Naive thymus-derived CD4-positive, alpha-beta T cell (primary cell): ENCODE measurements at regions not wholly inside any gene's neighbourhood (a gene's known extent, or its start where the extent isn't known, plus 50 kb on each side); places are given as distances from the start of the nearest gene placed in this dataset.

Source experiments
- ATAC-seq: fragments of 150-1000 bp; cut with Tn5 transposase; 2 replicates; pipeline ENCODE4 v1.10.0; 2021; ENCODE audit warnings: mild to moderate bottlenecking, moderate library complexity
- CTCF ChIA-PET: fragments of 350-600 bp; sonication (Branson Sonifier 250); formaldehyde crosslinking; loops from one replicate; lab custom pipeline; 2021; ENCODE audit warnings: antibody characterized with exemption; lab: Charles Lee
- POLR2A ChIA-PET: fragments of 350-600 bp; sonication (Branson Sonifier 250); formaldehyde crosslinking; loops from one replicate; lab custom pipeline; 2021; ENCODE audit warnings: antibody characterized with exemption, inconsistent platforms; lab: Charles Lee
- DNase-seq, 9 donors: peaks; one replicate each; pipeline versions ENCODE4 v3.0.0 to v3.0.0-alpha.2; 2020 to 2022; ENCODE audit warnings: mixed read lengths in 1 of 9
- H3K27ac ChIP-seq: one replicate; pipeline ENCODE4 v1.7.0; 2013; ENCODE audit warnings: mild to moderate bottlenecking, low read depth, low read length, moderate library complexity
- H3K27me3 ChIP-seq, 2 donors: one replicate each; pipeline ENCODE4 v1.7.0; 2013; ENCODE audit warnings: low read length in 2 of 2, mild to moderate bottlenecking in 2 of 2, moderate library complexity in 2 of 2; ENCODE audit not compliant: control insufficient read depth in 2 of 2, insufficient read depth in 2 of 2
- H3K36me3 ChIP-seq, 3 experiments: 1 replicate in 2 of 3; 2 replicates in 1 of 3; pipeline ENCODE4 v1.7.0; 2013; ENCODE audit warnings: low read length in 3 of 3, mild to moderate bottlenecking in 3 of 3, moderate library complexity in 1 of 3; ENCODE audit not compliant: insufficient read depth in 3 of 3, control insufficient read depth in 2 of 3
- H3K4me1 ChIP-seq, 2 donors: one replicate each; pipeline ENCODE4 v1.7.0; 2013; ENCODE audit warnings: low read length in 2 of 2, mild to moderate bottlenecking in 2 of 2, moderate library complexity in 1 of 2; ENCODE audit not compliant: control insufficient read depth in 2 of 2, insufficient read depth in 2 of 2
- H3K4me3 ChIP-seq: 2 replicates; pipeline ENCODE4 v1.7.0; 2013; ENCODE audit warnings: mild to moderate bottlenecking, low read length
- H3K9me3 ChIP-seq, 3 experiments: 1 replicate in 2 of 3; 2 replicates in 1 of 3; pipeline ENCODE4 v1.7.0; 2013; ENCODE audit warnings: low read length in 3 of 3; ENCODE audit not compliant: control insufficient read depth in 2 of 3
- H3K27ac Mint-ChIP-seq, 9 donors: one replicate each; pipeline ENCODE4 v1.8.0; 2020 to 2022; ENCODE audit warnings: mixed read lengths in 9 of 9, mild to moderate bottlenecking in 8 of 9, moderate library complexity in 5 of 9, inconsistent platforms in 2 of 9
- H3K27me3 Mint-ChIP-seq, 5 donors: one replicate each; pipeline ENCODE4 v1.8.0; 2021 to 2022; ENCODE audit warnings: mixed read lengths in 5 of 5, mild to moderate bottlenecking in 1 of 5
- H3K36me3 Mint-ChIP-seq, 5 donors: one replicate each; pipeline ENCODE4 v1.8.0; 2020 to 2022; ENCODE audit warnings: mixed read lengths in 5 of 5, mild to moderate bottlenecking in 3 of 5, inconsistent platforms in 1 of 5
- H3K4me1 Mint-ChIP-seq, 7 donors: one replicate each; pipeline ENCODE4 v1.8.0; 2020 to 2022; ENCODE audit warnings: mixed read lengths in 7 of 7, mild to moderate bottlenecking in 3 of 7, inconsistent platforms in 1 of 7
- H3K4me3 Mint-ChIP-seq, 10 donors: one replicate each; pipeline ENCODE4 v1.8.0; 2020 to 2022; ENCODE audit warnings: mild to moderate bottlenecking in 10 of 10, mixed read lengths in 10 of 10, moderate library complexity in 6 of 10, inconsistent platforms in 2 of 10
- H3K9me3 Mint-ChIP-seq, 11 donors: one replicate each; pipeline ENCODE4 v1.8.0; 2020 to 2022; ENCODE audit warnings: mixed read lengths in 11 of 11, mild to moderate bottlenecking in 4 of 11, inconsistent platforms in 1 of 11, moderate library complexity in 1 of 11
- intact Hi-C, 2 donors: fragments of 100-400 bp; cut with micrococcal nuclease; formaldehyde crosslinking; loops; one replicate each; pipeline ENCODE4 v1.15.1; 2023

DNA sequence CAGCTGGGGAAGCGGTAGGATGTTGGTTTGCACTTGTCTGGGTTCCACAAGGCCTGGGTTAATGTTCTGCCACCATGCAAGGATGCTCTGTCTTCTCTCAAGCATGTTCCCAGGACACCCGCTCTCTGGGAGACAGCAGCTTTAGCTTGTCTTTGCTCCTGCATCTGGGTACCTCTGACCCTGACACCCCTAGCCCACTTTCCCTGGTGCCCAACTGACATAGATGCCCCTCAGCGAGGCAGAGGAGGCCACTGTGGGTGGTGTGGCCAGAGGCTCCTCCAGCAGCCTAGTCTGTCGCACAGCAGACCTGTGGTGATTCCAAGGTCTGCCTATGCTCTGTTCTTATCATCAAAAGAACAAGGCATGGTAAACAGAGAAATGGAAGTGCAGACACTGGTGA, 83.6 kb upstream of the ALDH1L1 start:
- no peak overlapping the region for H3K27ac ChIP-seq
- Mint-ChIP-seq H3K27me3 (peaks cover 12 to 59% (median 30%) of the 10 kb centered on the region in 5 donors), H3K4me3 (no peak overlapping the region), H3K36me3 (no peaks in the 10 kb centered on the region), H3K9me3 (peaks cover 0 to 1% (median 0%) of the 10 kb centered on the region in 11 donors), H3K27ac (no peak overlapping the region), H3K4me1 (peaks cover 0 to 5% (median 0%) of the 10 kb centered on the region in 7 donors)
- peaks cover 0 to 3% of the 10 kb centered on the region in 2 donors for H3K27me3 ChIP-seq
- H3K36me3 ChIP-seq = no peaks in the 10 kb centered on the region
- intact Hi-C loops = no loop called here
- no peak for DNase-seq
- ATAC-seq = no peak
- POLR2A ChIA-PET = no interaction called here
- CTCF ChIA-PET = no interaction called here
- no peak overlapping the region for H3K4me3 ChIP-seq
- no peaks in the 10 kb centered on the region for H3K9me3 ChIP-seq
- no peaks in the 10 kb centered on the region for H3K4me1 ChIP-seq

DNA sequence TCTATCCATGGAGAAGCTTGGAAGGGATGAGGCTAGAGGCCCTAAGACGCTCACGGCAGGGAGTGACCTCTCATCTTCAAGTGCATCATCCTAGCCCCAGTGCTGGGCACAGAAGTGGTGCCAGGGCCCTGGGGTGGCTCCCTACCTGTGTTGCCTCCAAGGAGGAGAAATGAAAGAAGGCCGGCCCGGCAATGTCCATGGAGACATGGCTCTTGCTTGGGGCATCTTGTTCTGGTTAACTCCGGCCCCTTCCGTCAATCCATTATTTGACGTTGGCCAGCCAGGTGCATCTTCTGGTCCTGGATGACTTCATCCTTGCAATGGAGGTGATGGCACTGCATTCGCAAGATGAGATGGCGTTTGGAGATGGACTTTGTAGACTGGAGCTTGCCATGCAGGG, 83.2 kb upstream of the ALDH1L1 start:
- Histone ChIP-seq H3K36me3 (no peaks in the 10 kb centered on the region), H3K4me3 (no peak overlapping the region), H3K27ac (no peak overlapping the region), H3K4me1 (no peaks in the 10 kb centered on the region), H3K9me3 (no peaks in the 10 kb centered on the region), H3K27me3 (peaks cover 0 to 3% of the 10 kb centered on the region in 2 donors)
- no peak overlapping the region for H3K27ac Mint-ChIP-seq
- peaks cover 11 to 56% (median 28%) of the 10 kb centered on the region in 5 donors for H3K27me3 Mint-ChIP-seq
- no peaks in the 10 kb centered on the region for H3K36me3 Mint-ChIP-seq
- H3K4me3 Mint-ChIP-seq = no peak overlapping the region
- peaks cover 0 to 1% (median 0%) of the 10 kb centered on the region in 11 donors for H3K9me3 Mint-ChIP-seq
- ChIA-PET CTCF (no interaction called here), POLR2A (no interaction called here)
- ATAC-seq = no peak
- intact Hi-C loops = no loop called here
- no peak for DNase-seq
- peaks cover 0 to 9% (median 0%) of the 10 kb centered on the region in 7 donors for H3K4me1 Mint-ChIP-seq

DNA sequence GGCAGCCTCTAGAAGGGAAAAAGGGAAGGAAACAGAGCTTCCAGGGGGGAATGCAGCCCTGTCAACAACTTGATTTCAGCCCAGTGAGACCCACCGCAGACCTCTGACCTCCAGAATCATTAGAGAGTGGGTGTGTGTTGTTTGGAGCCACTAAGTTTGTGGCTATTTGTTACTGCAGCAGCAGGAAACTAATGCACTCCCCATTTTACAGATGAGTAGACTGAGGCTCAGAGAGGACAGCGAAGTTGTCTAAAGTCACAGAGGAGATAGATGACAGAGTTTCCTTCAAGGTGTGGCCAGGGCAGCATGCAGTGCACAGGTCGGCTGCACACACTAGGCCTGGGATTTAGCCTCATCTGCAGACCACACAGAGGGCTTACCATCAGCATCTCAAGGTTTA, 81.8 kb upstream of the ALDH1L1 start:
- no peak for ATAC-seq
- H3K27me3 Mint-ChIP-seq = peaks cover 2 to 45% (median 20%) of the 10 kb centered on the region in 5 donors

DNA sequence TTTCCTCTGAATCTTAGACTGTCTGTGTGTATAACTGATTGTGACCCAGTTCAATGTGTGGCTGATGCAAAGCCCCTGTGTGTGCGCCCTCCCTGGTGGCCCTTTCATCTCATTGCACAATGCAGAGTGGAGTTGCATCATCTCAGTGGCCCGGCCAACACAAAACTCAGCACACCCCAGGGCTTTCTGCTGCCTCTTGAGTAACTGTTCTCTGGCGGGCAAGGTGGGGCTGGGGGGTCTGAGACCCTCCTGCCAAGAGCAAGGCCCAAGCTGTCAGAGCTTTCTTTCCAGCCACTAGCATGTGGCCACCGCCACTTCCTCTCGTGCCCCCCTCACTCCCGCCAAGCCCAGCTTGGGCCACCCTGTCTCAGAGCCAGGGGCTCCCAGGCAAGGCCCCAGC, 80.7 kb upstream of the ALDH1L1 start:
- Mint-ChIP-seq H3K27me3 (peaks cover 0 to 38% (median 21%) of the 10 kb centered on the region in 5 donors), H3K27ac (no peak overlapping the region), H3K4me1 (peaks cover 0 to 6% (median 0%) of the 10 kb centered on the region in 7 donors), H3K4me3 (no peak overlapping the region), H3K9me3 (peaks cover 0 to 1% (median 0%) of the 10 kb centered on the region in 11 donors), H3K36me3 (no peaks in the 10 kb centered on the region)
- Histone ChIP-seq H3K36me3 (no peaks in the 10 kb centered on the region), H3K4me3 (no peak overlapping the region), H3K4me1 (no peaks in the 10 kb centered on the region), H3K27me3 (peaks cover 0 to 3% of the 10 kb centered on the region in 2 donors), H3K9me3 (no peaks in the 10 kb centered on the region), H3K27ac (no peak overlapping the region)
- no peak for DNase-seq
- intact Hi-C loops = no loop called here
- ChIA-PET CTCF (no interaction called here), POLR2A (no interaction called here)
- no peak for ATAC-seq

More for the DNA sequence above, 81.8 kb upstream of the ALDH1L1 start:
- DNase-seq = no peak
- CTCF ChIA-PET = no interaction called here
- H3K4me3 Mint-ChIP-seq = no peak overlapping the region
- intact Hi-C loops = no loop called here
- POLR2A ChIA-PET = no interaction called here
- H3K36me3 Mint-ChIP-seq = no peaks in the 10 kb centered on the region
- H3K27ac ChIP-seq = no peak overlapping the region
- H3K4me1 ChIP-seq = no peaks in the 10 kb centered on the region
- H3K27me3 ChIP-seq = peaks cover 0 to 3% of the 10 kb centered on the region in 2 donors
- no peaks in the 10 kb centered on the region for H3K9me3 ChIP-seq
- H3K4me1 Mint-ChIP-seq = peaks cover 0 to 7% (median 0%) of the 10 kb centered on the region in 7 donors
- H3K27ac Mint-ChIP-seq = no peak overlapping the region
- peaks cover 0 to 1% (median 0%) of the 10 kb centered on the region in 11 donors for H3K9me3 Mint-ChIP-seq
- H3K4me3 ChIP-seq = no peak overlapping the region
- no peaks in the 10 kb centered on the region for H3K36me3 ChIP-seq

DNA sequence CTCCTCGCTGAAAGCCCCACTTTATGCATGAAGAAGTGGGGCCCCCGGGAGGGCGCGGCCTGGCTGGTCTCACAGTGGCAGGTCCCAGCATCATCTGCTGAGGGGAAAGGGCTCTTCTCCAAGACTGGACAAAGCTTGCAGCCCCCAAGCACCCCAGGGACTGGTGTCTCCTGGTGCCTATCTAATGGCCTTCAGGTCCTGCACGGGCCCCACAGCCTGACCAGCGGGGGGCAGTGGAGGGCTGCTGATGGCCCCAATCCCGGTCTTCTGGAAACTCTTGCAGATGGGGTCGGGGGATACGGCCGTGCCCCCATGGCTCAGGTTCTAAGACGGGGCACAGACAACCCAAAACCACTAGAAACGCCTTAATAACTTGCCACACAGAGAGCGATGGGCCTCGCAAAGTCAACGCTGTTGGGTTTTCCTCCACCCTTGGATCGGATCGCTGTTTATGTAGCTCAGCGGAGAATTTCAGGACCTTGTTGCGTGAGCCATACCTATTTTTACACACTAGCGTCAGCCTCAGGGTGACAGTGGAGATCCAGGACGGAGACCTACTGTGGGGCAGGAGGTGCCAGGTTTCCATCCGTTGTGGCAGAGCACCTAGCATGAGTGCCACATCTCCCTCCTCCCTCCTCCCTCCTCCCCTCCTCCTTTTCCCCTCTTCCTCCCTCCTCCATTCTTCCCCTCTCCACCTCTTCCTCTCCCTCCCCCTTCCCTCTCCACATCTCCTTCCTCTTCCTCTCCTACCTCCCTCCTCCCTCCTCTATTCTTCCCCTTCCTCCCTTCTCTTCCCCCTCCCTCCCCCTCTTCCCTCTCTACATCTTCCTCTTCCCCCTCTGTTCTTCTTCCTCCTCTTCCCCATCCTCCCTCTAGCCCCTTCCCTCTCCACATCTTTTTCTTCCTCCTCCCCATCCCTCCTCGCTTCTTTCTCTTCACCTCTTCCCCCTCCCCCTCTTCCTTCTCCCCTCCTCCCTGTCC, 79.3 kb upstream of the ALDH1L1 start:
- intact Hi-C loops = no loop called here

DNA sequence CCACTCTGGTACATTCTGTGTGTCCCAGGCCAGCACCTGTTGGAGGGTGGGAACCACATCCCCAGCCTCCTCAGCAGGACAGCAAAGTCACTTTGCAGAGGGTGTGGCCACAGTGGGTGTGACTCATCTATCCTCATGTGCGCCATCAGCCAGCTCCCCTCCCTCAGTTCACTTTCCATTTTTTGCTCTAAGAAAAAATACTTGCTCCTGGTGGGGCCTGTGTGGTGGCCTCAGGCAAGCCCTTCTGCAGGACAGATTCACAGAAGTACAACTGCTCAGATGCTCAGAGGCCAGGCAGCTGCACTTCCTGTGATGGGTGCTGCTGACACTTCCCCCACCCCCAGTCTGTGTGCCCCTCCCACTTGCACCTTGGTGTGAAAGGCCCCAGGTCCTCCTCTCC, 78.3 kb upstream of the ALDH1L1 start:
- Histone ChIP-seq H3K36me3 (no peaks in the 10 kb centered on the region), H3K4me3 (no peak overlapping the region), H3K27ac (no peak overlapping the region), H3K27me3 (peaks cover 0 to 3% of the 10 kb centered on the region in 2 donors), H3K4me1 (no peaks in the 10 kb centered on the region), H3K9me3 (no peaks in the 10 kb centered on the region)
- POLR2A ChIA-PET = no interaction called here
- H3K27ac Mint-ChIP-seq = no peak overlapping the region
- peaks cover 4 to 32% (median 23%) of the 10 kb centered on the region in 5 donors for H3K27me3 Mint-ChIP-seq
- DNase-seq (no peak), ATAC-seq (peak; percentile 56)
- H3K9me3 Mint-ChIP-seq = peaks cover 0 to 1% (median 0%) of the 10 kb centered on the region in 11 donors
- peaks cover 0 to 6% (median 0%) of the 10 kb centered on the region in 7 donors for H3K4me1 Mint-ChIP-seq
- intact Hi-C loops = no loop called here
- H3K4me3 Mint-ChIP-seq = no peak overlapping the region
- no peaks in the 10 kb centered on the region for H3K36me3 Mint-ChIP-seq
- CTCF ChIA-PET = no interaction called here

More for the DNA sequence above, 79.3 kb upstream of the ALDH1L1 start:
- H3K27ac Mint-ChIP-seq = no peak overlapping the region
- no peaks in the 10 kb centered on the region for H3K4me1 ChIP-seq
- H3K4me3 ChIP-seq = no peak overlapping the region
- H3K27me3 Mint-ChIP-seq = peaks cover 0 to 34% (median 24%) of the 10 kb centered on the region in 5 donors
- no peaks in the 10 kb centered on the region for H3K36me3 Mint-ChIP-seq
- no peak overlapping the region for H3K4me3 Mint-ChIP-seq
- H3K36me3 ChIP-seq = no peaks in the 10 kb centered on the region
- DNase-seq = no peak
- ChIA-PET POLR2A (no interaction called here), CTCF (no interaction called here)
- H3K9me3 Mint-ChIP-seq = peaks cover 0 to 1% (median 0%) of the 10 kb centered on the region in 11 donors
- ATAC-seq = no peak
- no peak overlapping the region for H3K27ac ChIP-seq
- peaks cover 0 to 6% (median 0%) of the 10 kb centered on the region in 7 donors for H3K4me1 Mint-ChIP-seq
- no peaks in the 10 kb centered on the region for H3K9me3 ChIP-seq
- peaks cover 0 to 3% of the 10 kb centered on the region in 2 donors for H3K27me3 ChIP-seq
